ENCODE measurements at regions not wholly inside any gene's neighbourhood (a gene's known extent, or its start where the extent isn't known, plus 50 kb on each side); places are given as distances from the start of the nearest gene placed in this dataset.

DNA sequence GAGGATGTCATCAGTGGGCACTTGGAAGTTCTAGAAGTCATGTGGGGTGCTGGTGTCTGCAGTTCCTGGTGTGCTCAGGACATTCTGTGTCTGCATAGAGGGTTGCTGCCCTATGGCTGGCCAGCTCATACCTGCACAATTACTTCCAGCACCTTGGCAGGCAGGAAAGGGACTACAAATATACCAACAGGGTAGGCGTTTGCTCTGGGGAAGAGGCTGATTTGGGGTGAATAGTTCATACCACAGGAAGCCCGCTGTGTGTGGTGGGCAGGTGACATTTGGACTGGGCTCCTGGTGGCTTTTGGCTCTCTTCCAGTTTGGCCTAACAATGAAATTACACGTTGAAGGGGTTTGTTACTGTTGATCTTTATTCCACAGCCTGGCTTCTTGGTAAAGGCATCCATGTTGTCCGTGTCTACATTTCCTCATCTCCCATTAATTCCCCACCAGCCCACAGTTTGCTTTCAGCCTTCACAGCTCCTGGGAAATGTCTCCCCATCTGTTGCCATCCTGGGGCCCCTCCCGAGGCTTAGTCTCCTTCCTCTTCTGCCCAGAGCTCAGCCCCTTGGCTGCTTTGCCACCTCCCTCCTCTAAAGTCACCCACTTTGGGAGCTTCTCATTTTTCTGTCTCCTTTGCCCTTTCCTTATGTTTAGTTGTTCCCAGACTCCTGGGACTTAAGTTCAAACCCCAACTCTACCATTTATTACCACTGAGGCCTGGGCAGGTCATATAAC is 88.1 kb downstream of the RSPH3 start:
- Histone ChIP-seq H3K27me3 (ENCODE audit: insufficient read depth, low read depth, severe bottlenecking) (no peaks in the 10 kb centered on the region), H3K9me3 (ENCODE audit: severe bottlenecking) (no peaks in the 10 kb centered on the region), H3K27ac (no peak overlapping the region), H3K4me3 (ENCODE audit: low read depth, low read length) (no peak overlapping the region), H3K36me3 (no peaks in the 10 kb centered on the region)
- TF ChIP-seq CTCF (IDR thresholded peaks at IDR 0.05; ENCODE audit: low read depth, low read length): no peak
- DNase-seq: no peak

- Histone ChIP-seq H3K4me3 (ENCODE audit: low read depth, low read length) (no peak overlapping the region), H3K27ac (no peak overlapping the region), H3K27me3 (ENCODE audit: insufficient read depth, low read depth, severe bottlenecking) (no peaks in the 10 kb centered on the region), H3K9me3 (ENCODE audit: severe bottlenecking) (peaks cover 1% of the 10 kb centered on the region), H3K36me3 (no peaks in the 10 kb centered on the region)
- TF ChIP-seq CTCF (IDR thresholded peaks at IDR 0.05; ENCODE audit: low read depth, low read length): no peak
- no peak for DNase-seq
Measured at GRCh38 chr6:158910484-158911440, 89.2 kb downstream of the RSPH3 start.

DNA sequence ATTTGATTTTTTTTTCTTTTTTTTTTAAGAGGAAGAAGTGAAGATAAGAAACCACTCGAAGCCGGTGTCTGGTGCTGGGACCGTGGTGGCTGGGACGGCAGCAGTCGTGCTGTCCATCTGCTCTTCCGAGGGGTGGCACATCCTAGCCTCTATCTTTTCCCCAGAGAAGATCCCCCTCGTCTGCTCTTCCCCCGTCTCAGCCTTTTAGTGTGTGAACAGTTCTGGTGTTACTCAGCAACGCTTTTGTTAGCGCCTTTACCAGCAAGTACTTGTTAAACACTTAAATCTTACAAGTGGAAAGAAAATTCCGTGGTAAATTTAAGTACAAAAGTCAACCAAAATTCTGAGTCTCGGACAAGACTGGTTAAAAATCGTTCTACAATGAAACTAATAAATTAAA is 90.1 kb downstream of the RSPH3 start:
- no peaks in the 10 kb centered on the region for H3K36me3 ChIP-seq
- H3K9me3 ChIP-seq (ENCODE audit: severe bottlenecking): peaks cover 9% of the 10 kb centered on the region
- no peak for TF ChIP-seq CTCF (IDR thresholded peaks at IDR 0.05; ENCODE audit: low read depth, low read length)
- no peak overlapping the region for H3K4me3 ChIP-seq (ENCODE audit: low read depth, low read length)
- DNase-seq: no peak
- no peaks in the 10 kb centered on the region for H3K27me3 ChIP-seq (ENCODE audit: insufficient read depth, low read depth, severe bottlenecking)
- H3K27ac ChIP-seq: no peak overlapping the region

- no peak for TF ChIP-seq CTCF (IDR thresholded peaks at IDR 0.05; ENCODE audit: low read depth, low read length)
- Histone ChIP-seq H3K27ac (no peak overlapping the region), H3K36me3 (no peaks in the 10 kb centered on the region), H3K4me3 (ENCODE audit: low read depth, low read length) (no peak overlapping the region), H3K27me3 (ENCODE audit: insufficient read depth, low read depth, severe bottlenecking) (no peaks in the 10 kb centered on the region), H3K9me3 (ENCODE audit: severe bottlenecking) (peaks cover 10% of the 10 kb centered on the region)
- no peak for DNase-seq
Measured at GRCh38 chr6:158908606-158909005, 89.4 kb upstream of the EZR start.

DNA sequence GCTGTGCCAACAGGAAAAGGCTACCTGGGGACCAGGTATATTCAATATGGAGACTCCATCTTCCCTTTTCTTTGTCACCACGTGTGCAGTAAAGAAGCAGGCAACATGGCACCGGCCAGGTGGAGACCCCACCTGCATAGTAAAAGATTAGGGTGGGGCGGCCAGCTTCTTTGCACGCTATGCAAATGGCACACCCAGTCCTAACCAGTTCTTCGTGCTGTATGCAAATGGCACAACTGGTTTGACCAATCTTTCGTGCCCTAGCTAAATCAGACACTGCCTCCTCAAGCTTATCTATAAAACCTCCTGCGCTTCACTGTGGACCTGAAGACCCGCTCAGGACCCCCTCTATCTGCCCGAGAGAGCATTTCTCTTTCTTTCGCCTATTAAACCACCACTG is 88.8 kb upstream of the EZR start:
- H3K4me3 ChIP-seq (ENCODE audit: low read depth, low read length): no peak overlapping the region
- no peak for DNase-seq
- no peaks in the 10 kb centered on the region for H3K36me3 ChIP-seq
- H3K27me3 ChIP-seq (ENCODE audit: insufficient read depth, low read depth, severe bottlenecking): no peaks in the 10 kb centered on the region
- peaks cover 10% of the 10 kb centered on the region for H3K9me3 ChIP-seq (ENCODE audit: severe bottlenecking)
- TF ChIP-seq CTCF (IDR thresholded peaks at IDR 0.05; ENCODE audit: low read depth, low read length): no peak
- H3K27ac ChIP-seq: no peak overlapping the region

All from WERI-Rb-1 (cell line).